ENCODE measurements at regions not wholly inside any gene's neighbourhood (a gene's known extent, or its start where the extent isn't known, plus 50 kb on each side); places are given as distances from the start of the nearest gene placed in this dataset.

DNA sequence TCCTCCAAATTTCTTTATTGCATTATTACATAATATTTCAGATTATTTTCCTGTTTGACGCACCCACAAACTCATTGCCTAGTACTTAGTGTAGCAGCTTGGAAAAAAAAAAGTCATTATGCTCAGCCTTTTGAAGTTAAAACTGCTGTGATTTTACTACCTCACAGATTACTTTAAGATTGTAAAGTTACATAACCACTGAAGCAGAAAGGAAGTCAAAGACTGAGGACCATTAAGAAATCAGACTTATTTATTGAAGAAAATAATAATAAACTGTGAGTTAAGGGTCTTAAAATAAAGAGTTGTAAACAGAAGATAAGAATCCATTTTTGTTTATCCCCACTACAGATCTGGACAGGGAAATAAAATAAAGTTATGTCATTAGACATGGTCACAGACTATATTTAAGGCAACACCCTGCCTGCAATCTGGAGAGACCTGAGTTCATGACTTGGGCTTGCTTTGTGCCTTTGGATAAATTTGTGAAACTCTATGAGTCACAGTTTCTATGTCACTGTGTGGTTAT, 212.1 kb upstream of the ROBO2 start:
- H3K4me3 Mint-ChIP-seq = no peak overlapping the region
- H3K9me3 Mint-ChIP-seq (ENCODE audit: insufficient read depth) = peaks cover 3% of the 10 kb centered on the region
- Histone ChIP-seq H3K4me3 (ENCODE audit: control extremely low read depth in 1 of 5, extremely low read depth in 1 of 5, insufficient read depth in 1 of 5, low read depth in 2 of 5, low read length in 4 of 5) (no peak overlapping the region), H2AFZ (ENCODE audit: insufficient read depth, low read depth, low read length, poor library complexity, severe bottlenecking) (no peak overlapping the region), H3K4me2 (replicated peaks; ENCODE audit: low read depth, low read length, poor library complexity, severe bottlenecking) (no peak overlapping the region), H3K27ac (ENCODE audit: low read length in 2 of 2) (no peak overlapping the region), H3K27me3 (replicated peaks in 1 of 4; ENCODE audit: control extremely low read depth in 1 of 4, control insufficient read depth in 3 of 4, insufficient read depth in 4 of 4, low read length in 3 of 4) (no peaks in the 10 kb centered on the region), H3K36me3 (replicated peaks in 1 of 2; ENCODE audit: control extremely low read depth in 1 of 2, control insufficient read depth in 1 of 2, extremely low read depth in 1 of 2, insufficient read depth in 2 of 2, low read length in 1 of 2) (no peaks in the 10 kb centered on the region), H3K9me3 (ENCODE audit: control extremely low read depth in 1 of 3, control insufficient read depth in 2 of 3, insufficient read depth in 1 of 3, low read length in 2 of 3) (peaks cover 0 to 4% (median 0%) of the 10 kb centered on the region in 3 donors), H4K20me1 (ENCODE audit: control insufficient read depth, insufficient read depth, low read length, poor library complexity, severe bottlenecking) (no peaks in the 10 kb centered on the region), H3K79me2 (ENCODE audit: control insufficient read depth, insufficient read depth, low read length) (no peaks in the 10 kb centered on the region), H3K9ac (ENCODE audit: low read length) (no peak overlapping the region), H3K4me1 (ENCODE audit: control insufficient read depth in 2 of 2, insufficient read depth in 2 of 2, low read length in 2 of 2) (no peaks in the 10 kb centered on the region)
- no peak overlapping the region for H3K27ac Mint-ChIP-seq
- intact Hi-C loops (cut with micrococcal nuclease) = no loop called here
- no peak for ATAC-seq (ENCODE audit: low read depth)
- POLR2A ChIA-PET = no interaction called here
- CTCF ChIA-PET = no interaction called here
- H3K4me1 Mint-ChIP-seq = no peaks in the 10 kb centered on the region
- DNase-seq = no peak
- no peaks in the 10 kb centered on the region for H3K27me3 Mint-ChIP-seq
- TF ChIP-seq EZH2 (IDR thresholded peaks at IDR 0.05; ENCODE audit: borderline replicate concordance, insufficient read depth, low read depth, low read length, poor library complexity, severe bottlenecking) (no peak), CTCF (IDR thresholded peaks at IDR 0.05) (no peak)
- WGBS (ENCODE audit: insufficient coverage) = no CpG with 5 or more reads among the region's 1 CpG

DNA sequence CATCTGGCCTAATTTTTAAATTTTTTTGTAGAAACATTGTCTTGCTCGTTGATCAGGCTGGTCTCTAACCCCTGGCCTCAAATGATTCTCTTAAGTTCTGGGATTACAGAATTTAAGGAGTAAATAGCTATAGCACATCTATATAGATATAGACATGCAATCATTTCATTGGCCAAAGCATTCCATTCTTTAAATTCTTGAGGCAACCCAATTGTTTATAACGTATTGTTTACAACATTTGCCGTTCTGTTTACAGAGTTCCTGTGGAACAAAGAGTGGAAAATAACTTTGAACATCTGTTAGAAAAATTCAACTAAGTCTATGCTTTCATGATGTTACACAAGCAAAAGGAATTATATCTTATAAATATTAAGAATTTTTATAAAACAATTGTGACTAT, 205.2 kb upstream of the ROBO2 start:
- Histone ChIP-seq H3K9me3 (ENCODE audit: control extremely low read depth in 1 of 3, control insufficient read depth in 2 of 3, insufficient read depth in 1 of 3, low read length in 2 of 3) (peaks cover 0 to 4% (median 0%) of the 10 kb centered on the region in 3 donors), H2AFZ (ENCODE audit: insufficient read depth, low read depth, low read length, poor library complexity, severe bottlenecking) (no peak overlapping the region), H3K4me3 (ENCODE audit: control extremely low read depth in 1 of 5, extremely low read depth in 1 of 5, insufficient read depth in 1 of 5, low read depth in 2 of 5, low read length in 4 of 5) (no peak overlapping the region), H3K36me3 (replicated peaks in 1 of 2; ENCODE audit: control extremely low read depth in 1 of 2, control insufficient read depth in 1 of 2, extremely low read depth in 1 of 2, insufficient read depth in 2 of 2, low read length in 1 of 2) (no peaks in the 10 kb centered on the region), H3K27ac (ENCODE audit: low read length in 2 of 2) (no peak overlapping the region), H3K4me1 (ENCODE audit: control insufficient read depth in 2 of 2, insufficient read depth in 2 of 2, low read length in 2 of 2) (no peaks in the 10 kb centered on the region), H3K27me3 (replicated peaks in 1 of 4; ENCODE audit: control extremely low read depth in 1 of 4, control insufficient read depth in 3 of 4, insufficient read depth in 4 of 4, low read length in 3 of 4) (no peaks in the 10 kb centered on the region), H3K79me2 (ENCODE audit: control insufficient read depth, insufficient read depth, low read length) (no peaks in the 10 kb centered on the region), H3K4me2 (replicated peaks; ENCODE audit: low read depth, low read length, poor library complexity, severe bottlenecking) (no peak overlapping the region), H4K20me1 (ENCODE audit: control insufficient read depth, insufficient read depth, low read length, poor library complexity, severe bottlenecking) (no peaks in the 10 kb centered on the region), H3K9ac (ENCODE audit: low read length) (no peak overlapping the region)
- ChIA-PET CTCF (no interaction called here), POLR2A (no interaction called here)
- WGBS (ENCODE audit: insufficient coverage) = no CpG with 5 or more reads among the region's 3 CpGs
- H3K27me3 Mint-ChIP-seq = no peaks in the 10 kb centered on the region
- ATAC-seq (ENCODE audit: low read depth) (no peak), DNase-seq (no peak)
- TF ChIP-seq CTCF (IDR thresholded peaks at IDR 0.05) = no peak
- TF ChIP-seq EZH2 (IDR thresholded peaks at IDR 0.05; ENCODE audit: borderline replicate concordance, insufficient read depth, low read depth, low read length, poor library complexity, severe bottlenecking) = no peak
- H3K4me1 Mint-ChIP-seq = no peaks in the 10 kb centered on the region
- no peak overlapping the region for H3K27ac Mint-ChIP-seq
- no peak overlapping the region for H3K4me3 Mint-ChIP-seq
- intact Hi-C loops (cut with micrococcal nuclease) = no loop called here
- H3K9me3 Mint-ChIP-seq (ENCODE audit: insufficient read depth) = peaks cover 6% of the 10 kb centered on the region
